Astrocyte (in vitro differentiated cells and primary cell): ENCODE measurements at regions not wholly inside any gene's neighbourhood (a gene's known extent, or its start where the extent isn't known, plus 50 kb on each side); places are given as distances from the start of the nearest gene placed in this dataset.

Source experiments
- EZH2 ChIP-seq: IDR thresholded peaks from 2 replicates; pipeline ENCODE4 v1.6.1; 2012; ENCODE audit warnings: mild to moderate bottlenecking, low read length, inconsistent platforms; ENCODE audit not compliant: insufficient read depth
- TF ChIP-seq, protein P1 (sequence below): IDR thresholded peaks from 2 replicates; pipeline ENCODE4 v1.5.1; 2011; ENCODE audit warnings: low read depth, mild to moderate bottlenecking, inconsistent platforms, low read length, moderate library complexity; ENCODE audit not compliant: insufficient read depth

- TF ChIP-seq EZH2: no peak
- TF ChIP-seq, protein P1, sequence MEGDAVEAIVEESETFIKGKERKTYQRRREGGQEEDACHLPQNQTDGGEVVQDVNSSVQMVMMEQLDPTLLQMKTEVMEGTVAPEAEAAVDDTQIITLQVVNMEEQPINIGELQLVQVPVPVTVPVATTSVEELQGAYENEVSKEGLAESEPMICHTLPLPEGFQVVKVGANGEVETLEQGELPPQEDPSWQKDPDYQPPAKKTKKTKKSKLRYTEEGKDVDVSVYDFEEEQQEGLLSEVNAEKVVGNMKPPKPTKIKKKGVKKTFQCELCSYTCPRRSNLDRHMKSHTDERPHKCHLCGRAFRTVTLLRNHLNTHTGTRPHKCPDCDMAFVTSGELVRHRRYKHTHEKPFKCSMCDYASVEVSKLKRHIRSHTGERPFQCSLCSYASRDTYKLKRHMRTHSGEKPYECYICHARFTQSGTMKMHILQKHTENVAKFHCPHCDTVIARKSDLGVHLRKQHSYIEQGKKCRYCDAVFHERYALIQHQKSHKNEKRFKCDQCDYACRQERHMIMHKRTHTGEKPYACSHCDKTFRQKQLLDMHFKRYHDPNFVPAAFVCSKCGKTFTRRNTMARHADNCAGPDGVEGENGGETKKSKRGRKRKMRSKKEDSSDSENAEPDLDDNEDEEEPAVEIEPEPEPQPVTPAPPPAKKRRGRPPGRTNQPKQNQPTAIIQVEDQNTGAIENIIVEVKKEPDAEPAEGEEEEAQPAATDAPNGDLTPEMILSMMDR: no peak
Observed at GRCh38 chr1:201748335-201748734, 80.6 kb upstream of the IPO9 start.
